Anterior cingulate cortex (tissue), 58 donors: ENCODE measurements at regions not wholly inside any gene's neighbourhood (a gene's known extent, or its start where the extent isn't known, plus 50 kb on each side); places are given as distances from the start of the nearest gene placed in this dataset.
"Not testable (repeated sequence)": the region's sequence is repeated elsewhere in the genome, so short reads cannot be mapped to it uniquely, and the experiment has no call there.

ENCODE experiments used
- DNase-seq, 58 donors: peaks; one replicate each; lab custom pipeline; 2025; lab: John Stamatoyannopoulos, UW

GRCh38 chr2:196275646-196276352 lies 104.4 kb upstream of the STK17B start:
- no peak for DNase-seq

GRCh38 chr2:196276421-196276820 lies 105.0 kb upstream of the STK17B start:
- DNase-seq, result no peak

- no peak for DNase-seq
Observed at GRCh38 chr2:196277002-196277401, 105.6 kb upstream of the STK17B start.

GRCh38 chr2:196278491-196278911 lies 107.1 kb upstream of the STK17B start:
- no peak for DNase-seq

GRCh38 chr2:196279541-196279940 lies 108.2 kb upstream of the STK17B start:
- DNase-seq, result no peak

- DNase-seq, result no peak
Observed at GRCh38 chr2:196284144-196284844, 112.9 kb upstream of the STK17B start.

GRCh38 chr2:196284866-196285557 lies 113.6 kb upstream of the STK17B start:
- no peak for DNase-seq

GRCh38 chr2:196286821-196287220 lies 115.4 kb upstream of the STK17B start:
- no peak for DNase-seq

- DNase-seq, result no peak
Observed at GRCh38 chr2:196287523-196287922, 116.1 kb upstream of the STK17B start.

GRCh38 chr2:196288006-196288538 lies 116.7 kb upstream of the STK17B start:
- DNase-seq, result no peak

GRCh38 chr2:196289000-196289399 lies 117.6 kb upstream of the STK17B start:
- DNase-seq, result no peak

- DNase-seq, result no peak
Observed at GRCh38 chr2:196290136-196290535, 118.8 kb upstream of the STK17B start.

- DNase-seq, result no peak
Observed at GRCh38 chr2:196290569-196290968, 119.2 kb upstream of the STK17B start.

GRCh38 chr2:196291426-196291825 lies 120.0 kb upstream of the STK17B start:
- no peak for DNase-seq

- DNase-seq, result no peak
Observed at GRCh38 chr2:196291873-196292800, 120.8 kb upstream of the STK17B start.

GRCh38 chr2:196293751-196294515 lies 122.6 kb upstream of the STK17B start:
- DNase-seq, result no peak

- no peak for DNase-seq
Observed at GRCh38 chr2:196294516-196294909, 123.1 kb upstream of the STK17B start.

GRCh38 chr2:196295005-196295404 lies 123.6 kb upstream of the STK17B start:
- DNase-seq, result no peak

- not testable (repeated sequence) for DNase-seq
Observed at GRCh38 chr2:196298106-196298723, 126.8 kb upstream of the STK17B start.
